NCI-H1092 (cell line): ENCODE measurements at regions not wholly inside any gene's neighbourhood (a gene's known extent, or its start where the extent isn't known, plus 50 kb on each side); places are given as distances from the start of the nearest gene placed in this dataset.

Experiments
- DNase-seq: peaks from one replicate; lab custom pipeline; 2025; lab: John Stamatoyannopoulos, UW

DNA sequence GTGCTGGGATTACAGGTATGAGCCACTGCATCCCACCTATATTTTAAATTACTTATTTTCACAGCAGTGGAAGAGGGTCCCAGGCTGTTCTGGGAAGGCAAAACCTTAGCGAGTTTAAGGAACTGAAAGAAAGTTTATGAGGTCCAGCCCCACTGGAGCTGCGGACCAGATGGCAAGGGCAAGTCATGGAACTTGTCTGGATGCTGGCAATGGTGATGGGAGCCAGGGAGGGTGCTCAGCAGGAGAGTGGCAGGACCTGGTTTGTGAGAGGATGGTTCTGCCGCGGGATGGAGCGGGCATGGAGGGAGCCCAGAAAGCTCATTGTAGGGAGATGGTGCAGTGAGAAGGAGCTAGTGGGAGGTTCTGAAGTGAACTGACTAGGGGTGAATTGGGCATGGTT, 50.6 kb upstream of the SLC45A1 start:
- no peak for DNase-seq

- DNase-seq, result no peak
Observed at GRCh38 chr1:8266436-8267165, 51.3 kb upstream of the SLC45A1 start.

GRCh38 chr1:8263791-8264190, 54.1 kb upstream of the SLC45A1 start:
- no peak for DNase-seq

GRCh38 chr1:8261398-8261762, 56.5 kb upstream of the SLC45A1 start:
- DNase-seq, result no peak

GRCh38 chr1:8259498-8260290, 58.2 kb upstream of the SLC45A1 start:
- DNase-seq, result peak; percentile 25

- no peak for DNase-seq
Observed at GRCh38 chr1:8257621-8258020, 60.3 kb upstream of the SLC45A1 start.

- DNase-seq, result no peak
Observed at GRCh38 chr1:8256321-8256720, 61.6 kb upstream of the SLC45A1 start.

DNA sequence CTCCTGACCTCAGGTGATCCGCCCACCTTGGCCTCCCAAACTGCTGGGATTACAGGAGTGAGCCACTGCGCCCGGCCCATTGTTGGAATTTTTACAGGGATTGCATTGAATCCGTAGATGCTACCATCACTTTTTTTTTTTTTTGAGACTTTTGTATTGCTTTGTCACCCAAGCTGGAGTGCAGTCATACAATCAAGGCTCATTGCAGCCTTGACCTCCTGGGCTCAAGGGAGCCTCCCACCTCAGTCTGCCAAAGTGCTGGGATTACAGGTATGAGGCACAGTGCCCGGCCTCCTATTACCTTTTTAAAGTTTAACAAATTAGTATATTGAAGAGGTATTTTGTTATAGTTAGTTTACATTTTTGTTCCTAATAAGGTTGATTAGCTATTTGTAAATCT, 62.2 kb upstream of the SLC45A1 start:
- no peak for DNase-seq

DNA sequence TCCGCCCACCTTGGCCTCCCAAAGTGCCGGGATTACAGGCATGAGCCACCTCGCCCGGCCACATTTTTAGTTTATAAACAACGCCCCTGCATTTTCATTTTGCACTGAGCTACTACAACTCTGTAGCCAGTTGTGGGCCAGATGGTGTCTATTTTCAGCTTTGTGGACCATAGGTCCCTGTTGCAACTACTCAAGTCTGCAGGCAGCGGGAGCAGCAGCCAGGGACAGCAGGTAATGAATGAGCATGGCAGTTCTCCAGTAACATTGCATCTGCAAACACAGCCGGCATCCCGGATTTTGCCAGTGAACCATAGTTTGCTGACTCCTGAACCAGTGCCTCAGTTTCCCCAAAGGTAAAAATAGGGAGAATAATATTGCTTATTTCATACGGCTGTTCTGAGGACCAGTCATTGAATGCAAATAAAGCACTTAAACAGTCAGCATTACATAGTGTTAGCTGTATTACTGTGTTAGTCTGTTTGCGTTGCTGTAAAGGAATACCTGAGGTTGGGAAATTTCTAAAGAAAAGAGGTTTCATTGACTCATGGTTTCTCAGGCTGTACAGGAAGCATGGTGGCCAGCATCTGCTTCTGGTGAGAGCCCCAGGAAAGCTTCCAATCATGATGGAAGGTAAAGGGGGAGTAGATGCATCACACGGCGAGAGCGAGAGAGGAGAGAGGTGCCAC, 65.5 kb upstream of the SLC45A1 start:
- DNase-seq, result no peak

- no peak for DNase-seq
Observed at GRCh38 chr1:8251635-8252034, 66.3 kb upstream of the SLC45A1 start.

GRCh38 chr1:8249838-8250237, 68.1 kb upstream of the SLC45A1 start:
- no peak for DNase-seq

DNA sequence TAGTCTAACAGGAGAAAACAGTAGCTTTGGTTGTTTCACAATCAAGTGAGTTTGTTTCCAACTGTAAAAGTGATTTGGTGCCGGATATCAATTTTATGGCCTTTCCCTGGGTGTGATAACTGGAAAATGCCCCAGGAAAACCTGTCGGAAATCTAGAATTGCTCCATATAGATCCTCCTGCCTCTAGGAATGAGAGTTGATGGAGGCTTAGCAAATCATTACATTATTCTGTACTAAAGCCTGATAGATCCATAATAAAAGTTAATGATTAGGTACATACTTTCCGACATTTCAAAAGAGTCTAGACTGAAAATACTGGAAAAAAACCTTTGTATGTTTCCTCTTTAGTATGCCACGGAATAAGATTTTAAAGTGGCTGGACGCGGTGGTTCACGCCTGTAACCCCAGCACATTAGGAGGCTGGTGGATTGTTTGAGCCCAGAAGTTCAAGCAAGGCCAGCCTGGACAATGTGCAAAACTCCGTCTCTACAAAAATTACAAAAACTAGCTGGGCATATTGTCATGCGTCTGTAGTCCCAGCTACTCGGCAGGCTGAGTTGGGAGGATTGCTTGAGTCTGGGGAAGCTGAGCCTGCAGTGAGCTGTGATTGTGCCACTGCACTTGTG, 70.0 kb upstream of the SLC45A1 start:
- DNase-seq, result no peak

- no peak for DNase-seq
Observed at GRCh38 chr1:8244304-8244703, 73.6 kb upstream of the SLC45A1 start.

DNA sequence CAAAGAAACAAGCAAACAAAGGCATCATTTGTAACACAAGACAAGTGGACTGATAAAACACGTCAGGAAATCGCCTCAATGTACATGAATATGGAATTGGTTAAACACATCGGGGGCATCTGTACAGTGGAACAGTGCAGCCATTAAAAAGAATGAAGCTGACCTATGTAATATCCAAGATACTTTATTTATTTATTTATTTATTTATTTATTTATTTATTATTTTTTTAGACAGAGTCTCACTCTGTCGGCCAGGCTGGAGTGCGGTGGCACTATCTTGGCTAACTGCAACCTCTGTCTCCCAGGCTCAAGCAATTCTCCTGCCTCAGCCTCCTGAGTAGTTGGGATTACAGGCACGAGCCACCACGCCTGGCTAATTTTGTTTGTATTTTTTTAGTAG, 75.4 kb upstream of the SLC45A1 start:
- no peak for DNase-seq

- no peak for DNase-seq
Observed at GRCh38 chr1:8241417-8242014, 76.4 kb upstream of the SLC45A1 start.

GRCh38 chr1:8239306-8240023, 78.4 kb upstream of the SLC45A1 start:
- DNase-seq, result no peak

DNA sequence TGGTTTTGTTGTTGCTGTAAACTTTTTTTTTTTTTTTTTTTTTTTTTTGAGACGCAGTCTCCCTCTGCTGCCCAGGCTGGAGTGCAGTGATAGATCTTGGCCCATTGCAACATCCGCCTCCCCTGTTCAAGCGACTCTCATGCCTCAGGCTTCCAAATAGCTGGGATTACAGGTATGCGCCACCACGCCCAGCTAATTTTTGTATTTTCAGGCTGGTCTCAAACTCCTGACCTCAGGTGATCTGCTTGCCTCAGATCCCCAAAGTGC, 78.9 kb upstream of the SLC45A1 start:
- no peak for DNase-seq

DNA sequence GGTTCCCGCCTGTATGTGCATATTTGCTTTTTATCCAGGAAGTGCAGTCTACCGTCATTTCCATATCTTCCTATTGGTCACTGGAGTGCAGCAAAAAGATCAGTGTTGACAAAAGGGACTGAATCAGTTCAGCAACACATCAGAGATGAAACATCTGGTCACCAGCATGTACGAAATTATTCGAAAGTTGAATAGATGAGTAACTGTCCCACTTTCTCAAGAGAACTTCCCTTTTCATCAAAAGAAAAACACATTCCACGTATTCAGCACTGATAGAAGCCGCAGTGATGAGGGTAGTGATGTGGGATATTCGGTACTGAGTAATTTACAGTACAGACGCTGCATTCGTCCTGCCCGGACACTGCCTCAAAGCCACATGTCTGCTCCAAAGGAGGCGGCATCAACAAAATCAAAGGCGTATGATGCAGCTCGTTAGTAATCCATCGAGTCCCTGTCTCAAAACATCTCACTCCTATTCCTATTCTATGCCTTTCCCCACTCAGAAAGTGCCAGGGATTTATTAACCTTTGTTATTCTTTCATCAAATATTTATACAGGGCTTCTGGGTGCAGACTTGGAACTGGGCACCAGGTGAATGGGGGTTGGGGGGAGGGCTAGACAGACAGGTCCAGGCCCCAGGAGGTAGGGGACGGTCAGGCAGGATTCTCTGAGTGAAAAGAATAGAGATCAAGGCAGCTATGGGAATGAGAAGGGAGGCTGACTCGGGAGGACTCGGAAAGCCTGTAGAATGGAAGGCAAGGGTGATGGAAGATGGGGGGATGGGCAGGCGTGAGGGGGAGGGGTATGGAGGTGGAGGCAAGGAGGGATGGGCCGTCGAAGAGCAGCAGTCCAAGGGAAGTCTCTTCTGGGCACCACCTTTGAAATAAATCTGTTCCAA, 79.5 kb upstream of the SLC45A1 start:
- no peak for DNase-seq

DNA sequence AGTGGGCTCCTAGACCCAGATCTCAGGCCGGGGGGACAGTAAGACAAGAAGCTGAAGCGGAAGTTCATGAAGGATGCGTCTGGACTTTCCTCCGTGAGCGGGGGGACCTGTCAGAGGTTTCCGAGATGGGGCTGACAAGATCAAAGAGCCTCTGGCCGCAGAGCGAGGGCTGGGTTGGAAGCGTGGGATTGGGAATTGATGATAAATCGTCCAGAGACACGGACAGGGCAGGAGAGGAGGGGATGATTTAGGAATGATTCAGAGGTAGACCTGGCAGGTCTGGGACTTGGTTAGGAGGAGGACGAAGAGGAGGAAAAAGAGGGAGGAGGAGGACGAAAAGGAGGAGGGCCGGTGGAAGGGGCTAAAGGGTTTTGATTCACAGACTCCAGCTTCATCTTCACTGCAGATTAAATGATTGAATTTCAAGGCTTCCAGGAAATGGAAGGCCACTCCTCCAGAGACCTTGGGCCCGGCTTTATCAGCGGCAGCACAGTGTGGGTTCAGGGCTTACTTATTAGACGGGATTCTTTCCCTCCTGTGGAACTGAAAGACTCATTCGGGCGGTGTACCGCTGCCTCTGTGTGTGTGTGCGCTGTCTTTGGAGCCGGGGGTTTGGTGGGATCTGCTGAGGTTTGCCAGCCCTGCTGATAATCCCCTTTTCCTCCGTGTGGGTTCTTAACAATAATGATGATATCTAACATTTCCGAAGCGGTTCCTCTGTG, 85.7 kb upstream of the SLC45A1 start:
- DNase-seq, result no peak

GRCh38 chr1:8230292-8230621, 87.7 kb upstream of the SLC45A1 start:
- DNase-seq, result no peak
